AG04450 (cell line): ENCODE measurements at regions not wholly inside any gene's neighbourhood (a gene's known extent, or its start where the extent isn't known, plus 50 kb on each side); places are given as distances from the start of the nearest gene placed in this dataset.

ENCODE experiments used
- CTCF ChIA-PET: fragments of 300-600, 350-600 bp; formaldehyde crosslinking; extraction: SDS; loops from one replicate; lab custom pipeline; 2022; ENCODE audit warnings: antibody characterized with exemption, inconsistent platforms; lab: Charles Lee
- POLR2A ChIA-PET: fragments of 350-600 bp; formaldehyde crosslinking; extraction: SDS; loops from one replicate; lab custom pipeline; 2021; ENCODE audit warnings: antibody characterized with exemption, inconsistent platforms; lab: Yijun Ruan, JAX
- DNase-seq: peaks from one replicate; pipeline ENCODE4 v3.0.0-alpha.2; 2011; ENCODE audit warnings: low read depth, low spot score
- H3K27ac ChIP-seq: one replicate; pipeline ENCODE4 v1.5.1; 2012; ENCODE audit warnings: low read depth, low read length, control low read depth
- H3K27me3 ChIP-seq: one replicate; pipeline ENCODE4 v1.6.0; 2012; ENCODE audit warnings: low read length; ENCODE audit not compliant: control insufficient read depth, insufficient read depth
- H3K4me3 ChIP-seq: 2 replicates; pipeline ENCODE4 v1.5.1; 2011; ENCODE audit warnings: mild to moderate bottlenecking, low read depth, low read length, control low read depth
- H3K9me3 ChIP-seq: 2 replicates; pipeline ENCODE4 v1.5.1; 2012; ENCODE audit warnings: low read length; ENCODE audit not compliant: control insufficient read depth, insufficient read depth
- CTCF ChIP-seq: IDR thresholded peaks from 2 replicates; pipeline ENCODE4 v1.5.1; 2011; ENCODE audit warnings: low read depth, low read length, control low read depth, inconsistent platforms

GRCh38 chr5:32522429-32523143 is 62.8 kb upstream of the SUB1 start:
- CTCF ChIA-PET, result no interaction called here
- H3K27me3 ChIP-seq, result no peaks in the 10 kb centered on the region
- peak overlapping the region; percentile 21 for H3K27ac ChIP-seq
- no peak for DNase-seq
- H3K9me3 ChIP-seq, result peaks cover 3% of the 10 kb centered on the region; the same call in 1 of the 2 replicates
- POLR2A ChIA-PET, result interaction anchor here (1.2 kb wide), 1 partner anchor 17 kb away, joined by 3 read pairs; no protein-coding TSS in a partner anchor
- no peak overlapping the region for H3K4me3 ChIP-seq
- TF ChIP-seq CTCF, result no peak

DNA sequence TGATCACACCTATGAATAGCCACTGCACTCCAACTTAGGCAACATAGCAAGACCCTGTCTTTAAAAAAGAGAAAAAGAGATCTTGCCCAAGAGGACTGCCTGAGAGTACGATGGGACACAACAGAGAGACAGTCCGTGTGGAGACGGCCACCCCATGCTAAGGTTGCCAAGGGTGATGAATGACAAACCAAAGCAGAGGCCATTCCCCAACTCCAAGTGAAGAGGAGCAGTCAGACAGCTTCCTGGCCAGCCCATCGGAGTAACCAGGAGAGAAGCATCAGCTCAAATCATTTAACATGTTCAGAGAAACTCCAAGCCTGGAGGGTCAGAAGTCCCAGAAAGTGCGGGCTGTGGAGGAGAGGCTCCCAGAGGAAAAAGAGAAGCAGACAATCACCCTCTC is 63.9 kb upstream of the SUB1 start:
- TF ChIP-seq CTCF, result no peak
- CTCF ChIA-PET, result no interaction called here
- peaks cover 3% of the 10 kb centered on the region; the same call in 1 of the 2 replicates for H3K9me3 ChIP-seq
- no peaks in the 10 kb centered on the region for H3K27me3 ChIP-seq
- no peak overlapping the region for H3K27ac ChIP-seq
- no peak overlapping the region for H3K4me3 ChIP-seq
- DNase-seq, result no peak
- POLR2A ChIA-PET, result interaction anchor here (1.0 kb wide), 1 partner anchor 16 kb away, joined by 7 read pairs; no protein-coding TSS in a partner anchor

DNA sequence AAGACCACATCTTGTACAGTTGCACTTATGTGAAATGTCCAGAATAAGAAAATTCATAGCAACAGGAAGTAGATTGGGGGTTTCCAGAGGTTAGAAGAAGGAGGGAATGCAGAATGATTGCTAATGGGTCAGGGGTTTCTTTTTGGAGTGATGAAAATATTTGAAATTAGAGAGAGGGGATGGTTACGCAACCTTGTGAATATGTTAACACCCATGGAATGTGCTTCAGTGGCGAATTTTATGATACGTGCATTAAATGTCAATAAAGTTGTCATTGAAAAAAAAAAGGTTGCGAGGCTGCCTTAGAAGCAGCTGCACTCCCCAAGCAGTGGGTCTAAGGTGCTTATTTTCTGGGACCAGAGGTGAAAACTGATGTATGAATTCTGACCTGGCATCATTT is 64.4 kb upstream of the SUB1 start:
- POLR2A ChIA-PET, result interaction anchor here (1.0 kb wide), 1 partner anchor 16 kb away, joined by 7 read pairs; no protein-coding TSS in a partner anchor

DNA sequence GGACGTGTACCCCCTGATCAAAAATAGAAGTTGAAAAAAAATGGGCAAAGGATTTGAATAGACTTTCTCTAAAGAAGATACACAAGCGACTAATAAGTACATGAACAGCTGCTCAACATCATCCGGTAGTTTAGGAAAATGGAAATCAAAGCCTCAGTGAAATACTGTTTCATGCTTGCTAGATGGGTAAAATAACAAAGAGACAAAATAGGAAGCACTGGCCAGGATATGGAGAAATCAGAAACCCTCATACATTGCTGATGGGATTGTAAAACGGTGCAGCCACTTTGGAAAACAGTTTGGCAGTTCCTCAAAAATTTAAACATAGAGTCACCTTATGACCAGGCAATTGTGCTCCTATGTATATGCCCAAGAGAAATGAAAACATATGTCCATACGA is 65.0 kb upstream of the SUB1 start:
- Histone ChIP-seq H3K27me3 (no peaks in the 10 kb centered on the region), H3K9me3 (peaks cover 3% of the 10 kb centered on the region; the same call in 1 of the 2 replicates), H3K27ac (no peak overlapping the region), H3K4me3 (no peak overlapping the region)
- no peak for TF ChIP-seq CTCF
- ChIA-PET POLR2A (interaction anchor here (1.0 kb wide), 2 partner anchors 15 to 18 kb away, joined by 4 to 7 read pairs; no protein-coding TSS in a partner anchor), CTCF (interaction anchor here (0.7 to 1.2 kb wide), 2 partner anchors 31 to 70 kb away, joined by 3 to 4 read pairs; no protein-coding TSS in a partner anchor)
- no peak for DNase-seq

More for the DNA sequence above, 64.4 kb upstream of the SUB1 start:
- Histone ChIP-seq H3K27me3 (no peaks in the 10 kb centered on the region), H3K27ac (no peak overlapping the region), H3K9me3 (peaks cover 3% of the 10 kb centered on the region; the same call in 1 of the 2 replicates), H3K4me3 (no peak overlapping the region)
- no peak for DNase-seq
- no peak for TF ChIP-seq CTCF
- CTCF ChIA-PET, result no interaction called here

GRCh38 chr5:32519508-32519907 is 65.8 kb upstream of the SUB1 start:
- ChIA-PET CTCF (interaction anchor here (1.2 kb wide), 1 partner anchor 71 kb away, joined by 3 read pairs; no protein-coding TSS in a partner anchor), POLR2A (no interaction called here)
- Histone ChIP-seq H3K9me3 (peaks cover 3% of the 10 kb centered on the region; the same call in 1 of the 2 replicates), H3K27ac (no peak overlapping the region), H3K4me3 (no peak overlapping the region), H3K27me3 (no peaks in the 10 kb centered on the region)
- DNase-seq, result no peak
- TF ChIP-seq CTCF, result no peak
